NCI-H460 (cell line): ENCODE measurements at regions not wholly inside any gene's neighbourhood (a gene's known extent, or its start where the extent isn't known, plus 50 kb on each side); places are given as distances from the start of the nearest gene placed in this dataset.

Experiments
- DNase-seq: peaks from one replicate; pipeline ENCODE4 v3.0.0-alpha.2; 2016; ENCODE audit warnings: low read depth; ENCODE audit errors: extremely low read depth

- no peak for DNase-seq
Observed at GRCh38 chr13:62022369-62022768, 606.7 kb upstream of the PCDH20 start.

- DNase-seq = no peak
Observed at GRCh38 chr13:62019858-62020257, 604.2 kb upstream of the PCDH20 start.

GRCh38 chr13:62014299-62014698 is 598.6 kb upstream of the PCDH20 start:
- peak; percentile 40 for DNase-seq

GRCh38 chr13:62003452-62003851 is 587.8 kb upstream of the PCDH20 start:
- no peak for DNase-seq

- DNase-seq = no peak
Observed at GRCh38 chr13:61994174-61994573, 578.5 kb upstream of the PCDH20 start.

- DNase-seq = no peak
Observed at GRCh38 chr13:61989978-61990377, 574.3 kb upstream of the PCDH20 start.

- no peak for DNase-seq
Observed at GRCh38 chr13:61988810-61989209, 573.2 kb upstream of the PCDH20 start.

GRCh38 chr13:61975001-61975400 is 559.4 kb upstream of the PCDH20 start:
- DNase-seq = no peak

- DNase-seq = no peak
Observed at GRCh38 chr13:61965756-61966155, 550.1 kb upstream of the PCDH20 start.

GRCh38 chr13:61960981-61961380 is 545.3 kb upstream of the PCDH20 start:
- DNase-seq = no peak

- DNase-seq = peak; percentile 41
Observed at GRCh38 chr13:61954092-61954491, 538.4 kb upstream of the PCDH20 start.

GRCh38 chr13:61950828-61951227 is 535.2 kb upstream of the PCDH20 start:
- no peak for DNase-seq

GRCh38 chr13:61944329-61944929 is 528.8 kb upstream of the PCDH20 start:
- DNase-seq = no peak

- no peak for DNase-seq
Observed at GRCh38 chr13:61935710-61936109, 520.1 kb upstream of the PCDH20 start.

- no peak for DNase-seq
Observed at GRCh38 chr13:61927648-61928047, 512.0 kb upstream of the PCDH20 start.

- no peak for DNase-seq
Observed at GRCh38 chr13:61918841-61919240, 503.2 kb upstream of the PCDH20 start.

- no peak for DNase-seq
Observed at GRCh38 chr13:61916483-61916882, 500.8 kb upstream of the PCDH20 start.

- no peak for DNase-seq
Observed at GRCh38 chr13:61913183-61913582, 497.5 kb upstream of the PCDH20 start.

- no peak for DNase-seq
Observed at GRCh38 chr13:61908906-61909615, 493.4 kb upstream of the PCDH20 start.

- DNase-seq = no peak
Observed at GRCh38 chr13:61905054-61905453, 489.4 kb upstream of the PCDH20 start.

- DNase-seq = no peak
Observed at GRCh38 chr13:61901946-61902541, 486.4 kb upstream of the PCDH20 start.

GRCh38 chr13:61900033-61900432 is 484.4 kb upstream of the PCDH20 start:
- DNase-seq = no peak
